Suprapubic skin (tissue), 4 donors: ENCODE measurements at regions not wholly inside any gene's neighbourhood (a gene's known extent, or its start where the extent isn't known, plus 50 kb on each side); places are given as distances from the start of the nearest gene placed in this dataset.
"Not testable (repeated sequence)": the region's sequence is repeated elsewhere in the genome, so short reads cannot be mapped to it uniquely, and the experiment has no call there.

Source experiments
- DNase-seq, 2 donors: peaks; one replicate each; pipeline ENCODE4 v3.0.0-alpha.2; 2019; ENCODE audit warnings: low spot score in 2 of 2
- H3K27ac ChIP-seq: fragments of 200-600 bp; sonication (generic); one replicate; pipeline ENCODE4 v1.5.1; 2019
- H3K27me3 ChIP-seq: fragments of 200-600 bp; sonication (generic); one replicate; pipeline ENCODE4 v1.5.1; 2019
- H3K36me3 ChIP-seq: fragments of 200-600 bp; sonication (generic); one replicate; pipeline ENCODE4 v1.5.1; 2019
- H3K4me1 ChIP-seq: fragments of 200-600 bp; sonication (generic); one replicate; pipeline ENCODE4 v1.5.1; 2019
- H3K4me3 ChIP-seq: fragments of 200-600 bp; sonication (generic); one replicate; pipeline ENCODE4 v1.5.1; 2019; ENCODE audit warnings: mild to moderate bottlenecking
- H3K9me3 ChIP-seq: fragments of 200-600 bp; sonication (generic); one replicate; pipeline ENCODE4 v1.5.1; 2019
- CTCF ChIP-seq, 2 donors: fragments of 200-600 bp in 1 of 2; fragments of 450-650 bp in 1 of 2; sonication (generic) in 1 of 2; IDR thresholded peaks; one replicate each; pipeline ENCODE4 v1.5.1; 2016 to 2019; ENCODE audit warnings: antibody characterized with exemption in 2 of 2, mild to moderate bottlenecking in 1 of 2, moderate library complexity in 1 of 2
- EP300 ChIP-seq: sonication (generic); formaldehyde crosslinking; IDR thresholded peaks from one replicate; pipeline ENCODE4 v1.6.1; 2017; ENCODE audit warnings: antibody characterized with exemption
- POLR2A ChIP-seq, 2 donors: fragments of 450-650 bp; IDR thresholded peaks; one replicate each; pipeline ENCODE4 v1.6.1; 2017; ENCODE audit warnings: antibody characterized with exemption in 2 of 2, mild to moderate bottlenecking in 2 of 2, moderate library complexity in 2 of 2
- POLR2AphosphoS5 ChIP-seq, 3 donors: sonication (generic); formaldehyde crosslinking; IDR thresholded peaks; one replicate each; pipeline ENCODE4 v1.6.1; 2017; ENCODE audit warnings: antibody characterized with exemption in 3 of 3
- WGBS: methylation state at CpG from one replicate; pipeline ENCODE4 v1.1.5; 2018; 5-methylcytosine and 5-hydroxymethylcytosine counted together

DNA sequence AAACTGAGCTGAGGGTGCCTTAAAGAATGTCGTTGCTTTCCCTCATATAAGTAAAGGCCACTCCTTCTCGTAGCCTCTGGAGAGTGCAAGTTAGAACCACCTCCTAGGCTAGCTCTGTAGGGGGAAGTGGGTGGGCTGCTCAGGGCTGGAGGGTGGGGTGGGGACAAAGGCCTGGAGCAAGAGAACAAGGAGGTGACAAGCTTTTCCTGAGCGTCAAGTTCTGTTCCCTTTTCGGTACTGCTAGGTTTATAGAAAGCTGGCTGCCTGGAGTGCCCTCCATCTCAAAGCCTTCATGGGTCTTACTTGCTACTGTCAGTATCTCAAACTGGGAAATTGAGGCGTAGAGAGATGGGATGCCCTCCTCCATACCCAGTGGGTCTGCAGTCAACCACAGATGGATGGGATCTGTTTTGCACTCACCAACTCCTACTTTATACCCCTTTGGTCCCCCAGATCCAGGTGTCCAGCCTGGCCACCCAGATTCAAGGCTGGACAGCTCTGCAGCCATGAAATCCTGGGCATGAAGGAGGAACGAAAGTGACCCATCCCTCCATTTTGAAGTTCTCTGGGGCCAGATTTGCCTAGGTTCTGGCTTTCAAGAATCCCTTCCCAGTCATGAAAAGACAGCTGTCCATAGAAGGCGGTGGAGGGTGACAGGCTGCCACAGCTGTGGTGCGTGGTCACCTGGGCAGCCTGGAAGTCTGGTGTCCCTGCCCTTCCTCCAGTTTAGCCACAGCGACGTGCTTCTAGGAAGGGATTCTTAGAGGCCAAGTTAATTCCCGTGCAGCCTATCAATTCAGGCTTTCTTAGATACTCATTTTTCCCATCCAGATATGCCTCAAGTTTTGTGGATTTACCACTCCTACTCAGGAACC lies 117.8 kb downstream of the CRLF3 start:
- H3K27ac ChIP-seq, H3K9me3 ChIP-seq, DNase-seq, H3K36me3 ChIP-seq: not testable (repeated sequence)
- 50% methylated on average over 10 of the region's 11 CpGs for WGBS
- peak overlapping the region; percentile 32 for H3K4me3 ChIP-seq
- H3K4me1 ChIP-seq, result peaks cover 29% of the 10 kb centered on the region
- peaks cover 24% of the 10 kb centered on the region for H3K27me3 ChIP-seq

DNA sequence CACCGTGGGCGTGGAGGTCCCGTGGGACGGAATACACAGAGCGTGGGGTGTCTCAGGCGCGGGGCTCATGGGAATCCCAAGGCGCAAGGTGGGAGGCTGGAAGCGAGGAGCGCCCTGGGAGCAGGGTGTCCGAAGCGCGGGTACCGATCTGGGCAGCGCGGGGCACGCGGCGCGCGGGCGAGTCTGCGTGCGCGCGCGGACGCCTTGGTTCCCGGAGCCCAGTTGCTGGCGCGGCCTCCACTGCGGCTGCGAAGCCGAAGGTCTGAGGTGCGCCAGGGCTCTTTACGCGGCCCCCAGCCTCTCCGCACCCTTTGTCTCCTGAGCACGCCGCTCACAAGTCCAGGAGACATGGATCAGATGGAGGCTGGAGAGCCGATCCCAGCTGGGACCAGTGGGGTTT lies 118.5 kb downstream of the CRLF3 start:
- DNase-seq, H3K9me3 ChIP-seq, H3K27ac ChIP-seq, H3K36me3 ChIP-seq: not testable (repeated sequence)
- H3K4me1 ChIP-seq, result peaks cover 25% of the 10 kb centered on the region
- no CpG with 5 or more reads among the region's 41 CpGs for WGBS
- peak overlapping the region; percentile 32 for H3K4me3 ChIP-seq
- H3K27me3 ChIP-seq, result peaks cover 27% of the 10 kb centered on the region

DNA sequence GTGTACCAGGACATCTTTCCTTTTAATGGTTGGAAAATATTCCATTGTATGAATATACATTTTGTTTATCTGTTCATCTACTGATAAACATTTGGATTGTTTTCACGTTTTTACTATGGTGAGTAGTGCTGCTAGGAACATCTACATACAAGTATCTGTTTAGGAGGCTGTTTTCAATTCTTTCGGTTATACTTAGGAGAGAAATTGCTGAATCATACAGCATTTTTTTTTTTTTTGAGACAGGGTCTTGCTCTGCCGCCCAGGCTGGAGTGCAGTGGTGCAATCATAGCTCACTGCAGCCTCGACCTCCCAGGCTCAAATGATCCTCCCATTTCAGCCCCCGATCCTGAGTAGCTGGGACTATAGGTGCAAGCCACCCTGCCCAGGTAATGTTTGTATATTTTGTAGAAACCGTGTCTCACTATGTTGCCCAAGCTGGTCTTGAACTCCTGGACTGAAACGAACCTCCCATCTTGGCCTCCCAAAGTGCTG lies 122.9 kb downstream of the CRLF3 start:
- H3K27ac ChIP-seq, result no peak overlapping the region
- DNase-seq, result no peak
- TF ChIP-seq CTCF (IDR thresholded peaks at IDR 0.05), result no peak
- TF ChIP-seq POLR2AphosphoS5 (IDR thresholded peaks at IDR 0.05), result no peak
- TF ChIP-seq EP300, result no peak
- no peak for TF ChIP-seq POLR2A (IDR thresholded peaks at IDR 0.05)
- no peak overlapping the region for H3K4me3 ChIP-seq
- no peaks in the 10 kb centered on the region for H3K9me3 ChIP-seq
- H3K36me3 ChIP-seq, result no peaks in the 10 kb centered on the region
- 62% methylated on average over 7 of the region's 7 CpGs for whole genome bisulfite sequencing
- peaks cover 19% of the 10 kb centered on the region for H3K4me1 ChIP-seq
- H3K27me3 ChIP-seq, result peaks cover 25% of the 10 kb centered on the region

DNA sequence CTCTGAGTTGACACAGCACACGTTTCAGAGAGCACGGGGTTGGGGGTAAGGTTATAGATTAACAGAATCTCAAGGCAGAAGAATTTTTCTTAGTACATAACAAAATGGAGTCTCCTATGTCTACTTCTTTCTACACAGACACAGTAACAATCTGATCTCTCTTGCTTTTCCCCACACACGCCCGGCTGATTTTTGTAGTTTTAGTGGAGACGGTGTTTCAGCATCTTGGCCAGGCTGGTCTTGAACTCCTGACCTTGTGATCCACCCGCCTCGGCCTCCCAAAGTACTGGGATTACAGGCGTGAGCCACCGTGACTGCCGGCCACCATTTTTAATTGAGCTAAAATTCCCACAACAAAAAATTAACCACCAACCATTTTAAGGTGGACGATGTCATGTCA lies 123.7 kb downstream of the CRLF3 start:
- 70% methylated on average over 9 of the region's 11 CpGs for WGBS

GRCh38 chr17:30697619-30698460 lies 126.7 kb downstream of the CRLF3 start:
- WGBS, result 6% methylated on average over 32 of the region's 32 CpGs
- not testable (repeated sequence) for H3K36me3 ChIP-seq, H3K27ac ChIP-seq, H3K9me3 ChIP-seq, H3K27me3 ChIP-seq, DNase-seq
- Histone ChIP-seq H3K4me3 (peak overlapping the region; percentile 46), H3K4me1 (peaks cover 16% of the 10 kb centered on the region)
- peak; percentile 65 to 98 for TF ChIP-seq CTCF (IDR thresholded peaks at IDR 0.05)

More for the DNA sequence above, 123.7 kb downstream of the CRLF3 start:
- H3K9me3 ChIP-seq, H3K4me3 ChIP-seq, DNase-seq, H3K36me3 ChIP-seq, H3K27ac ChIP-seq: not testable (repeated sequence)
- Histone ChIP-seq H3K27me3 (peaks cover 18% of the 10 kb centered on the region), H3K4me1 (peaks cover 11% of the 10 kb centered on the region)

DNA sequence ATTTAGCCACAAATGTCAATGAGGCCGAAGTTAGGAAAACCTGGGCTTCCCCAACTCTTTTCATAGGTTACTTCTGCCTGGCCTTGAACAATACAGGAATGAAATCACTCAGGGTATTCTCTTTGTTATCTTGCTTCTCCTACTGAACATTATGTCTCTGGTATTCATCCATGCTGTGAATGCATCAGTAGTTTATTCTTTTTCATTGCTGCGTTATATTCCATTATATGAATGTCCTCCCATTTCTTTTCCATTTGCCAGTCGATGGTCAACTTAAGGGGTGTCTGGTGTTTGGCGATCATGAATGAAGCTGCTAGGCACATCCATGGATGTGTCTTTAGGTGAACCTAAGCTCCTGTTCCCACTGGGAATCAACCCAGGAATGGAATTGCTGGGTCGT lies 128.3 kb downstream of the CRLF3 start:
- DNase-seq, result no peak
- H3K27me3 ChIP-seq, result no peaks in the 10 kb centered on the region
- no peaks in the 10 kb centered on the region for H3K36me3 ChIP-seq
- WGBS, result 95% methylated on average over 5 of the region's 5 CpGs
- H3K27ac ChIP-seq, result no peak overlapping the region
- no peak for TF ChIP-seq EP300
- no peak for TF ChIP-seq POLR2AphosphoS5 (IDR thresholded peaks at IDR 0.05)
- no peak for TF ChIP-seq POLR2A (IDR thresholded peaks at IDR 0.05)
- TF ChIP-seq CTCF (IDR thresholded peaks at IDR 0.05), result no peak
- H3K9me3 ChIP-seq, result no peaks in the 10 kb centered on the region
- H3K4me3 ChIP-seq, result no peak overlapping the region
- peaks cover 16% of the 10 kb centered on the region for H3K4me1 ChIP-seq

DNA sequence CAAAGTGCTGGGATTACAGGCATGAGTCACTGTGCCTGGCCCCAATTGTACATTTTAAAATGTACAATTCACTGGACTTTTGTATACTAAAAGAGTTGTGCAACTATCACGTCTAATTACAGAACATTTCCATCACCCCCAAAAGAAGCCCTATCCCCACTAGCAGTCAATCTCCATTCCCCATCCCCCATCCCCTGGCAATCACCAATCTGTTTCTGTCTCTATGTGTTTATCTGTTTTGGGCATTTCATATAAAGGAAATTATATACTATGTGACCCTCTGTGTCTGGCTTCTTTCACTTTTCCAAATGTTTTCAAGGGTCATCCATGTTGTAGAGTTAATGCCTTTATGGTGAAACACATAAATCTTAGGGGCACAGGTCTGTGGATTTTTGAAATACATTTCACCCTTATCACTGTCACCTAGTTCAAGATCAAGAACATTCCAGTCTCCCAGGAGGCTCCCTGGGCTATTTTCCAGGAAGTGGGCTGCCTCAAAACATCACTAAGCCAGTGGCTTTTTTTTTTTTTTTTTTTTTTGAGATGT lies 129.2 kb downstream of the CRLF3 start:
- 67% methylated on average over 1 of the region's 1 CpG for WGBS
- peaks cover 16% of the 10 kb centered on the region for H3K4me1 ChIP-seq
- DNase-seq, H3K4me3 ChIP-seq, H3K27ac ChIP-seq, H3K9me3 ChIP-seq, H3K27me3 ChIP-seq, H3K36me3 ChIP-seq: not testable (repeated sequence)
